ENCODE measurements at regions not wholly inside any gene's neighbourhood (a gene's known extent, or its start where the extent isn't known, plus 50 kb on each side); places are given as distances from the start of the nearest gene placed in this dataset.

DNA sequence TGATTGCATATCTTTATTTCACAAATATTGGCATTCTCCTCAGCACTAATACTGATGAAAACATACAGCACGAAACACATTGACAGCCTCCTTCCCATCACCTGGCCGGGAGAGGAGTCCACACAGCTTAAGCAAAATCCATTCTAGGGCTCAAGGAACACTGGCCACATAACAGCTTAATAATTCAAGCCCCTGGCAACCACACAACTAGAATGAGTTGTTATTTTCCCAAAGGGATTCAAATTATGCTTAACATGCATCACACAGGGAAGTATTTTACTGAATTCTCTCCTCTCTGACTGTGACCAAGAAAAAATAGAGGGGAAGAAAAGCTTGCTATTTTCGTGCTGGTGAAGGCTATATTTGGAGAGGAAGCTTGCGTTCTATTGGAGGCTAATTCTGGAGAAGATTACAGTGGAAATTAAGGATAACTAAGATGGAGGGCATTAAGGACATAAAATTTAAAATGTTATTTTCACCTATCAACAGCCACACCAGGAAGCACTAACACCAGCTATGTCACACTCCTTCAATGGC, 198.5 kb downstream of the ADGRG6 start:
- DNase-seq: no peak

GRCh38 chr6:142501795-142502194, 200.0 kb downstream of the ADGRG6 start:
- DNase-seq: no peak

DNA sequence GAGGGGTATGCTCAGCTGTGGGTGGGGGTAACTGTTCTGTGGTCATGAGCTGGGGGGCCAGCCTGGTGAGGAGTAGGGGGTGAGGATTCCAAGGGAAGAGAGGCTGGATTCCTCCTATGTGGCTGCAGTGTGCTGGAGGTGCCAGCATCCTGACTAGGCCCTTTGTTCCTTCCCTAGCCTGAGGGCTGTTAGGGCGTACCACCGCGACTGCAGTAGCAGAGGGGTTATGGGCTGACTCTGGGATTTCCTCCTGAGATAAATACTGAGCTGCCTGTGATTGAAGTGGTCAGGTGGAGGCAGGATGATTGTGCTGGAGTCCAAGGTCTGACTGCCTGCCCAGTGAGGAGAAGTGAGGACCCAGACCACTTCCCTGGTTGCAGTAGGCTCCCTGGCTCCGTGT, 205.3 kb downstream of the ADGRG6 start:
- DNase-seq: no peak

DNA sequence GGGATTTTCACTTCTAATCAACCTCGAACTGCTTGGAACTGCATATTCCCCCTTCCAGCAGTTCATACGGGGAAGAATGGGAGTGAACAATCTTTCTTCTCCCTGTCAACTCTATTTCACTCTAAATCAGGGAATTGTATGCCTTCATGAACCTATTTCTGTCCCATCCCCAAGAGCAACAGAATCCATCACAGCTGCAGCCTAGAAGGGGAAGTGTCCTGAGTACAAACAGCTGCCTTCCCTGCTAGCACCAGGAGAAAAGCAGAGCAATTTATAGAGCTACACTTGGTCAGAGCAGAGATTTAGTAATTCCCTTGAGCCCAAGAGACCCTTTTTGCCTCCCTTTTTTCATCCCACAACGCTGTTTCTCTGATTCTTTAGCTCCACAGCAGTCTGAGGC, 208.4 kb downstream of the ADGRG6 start:
- DNase-seq: no peak

DNA sequence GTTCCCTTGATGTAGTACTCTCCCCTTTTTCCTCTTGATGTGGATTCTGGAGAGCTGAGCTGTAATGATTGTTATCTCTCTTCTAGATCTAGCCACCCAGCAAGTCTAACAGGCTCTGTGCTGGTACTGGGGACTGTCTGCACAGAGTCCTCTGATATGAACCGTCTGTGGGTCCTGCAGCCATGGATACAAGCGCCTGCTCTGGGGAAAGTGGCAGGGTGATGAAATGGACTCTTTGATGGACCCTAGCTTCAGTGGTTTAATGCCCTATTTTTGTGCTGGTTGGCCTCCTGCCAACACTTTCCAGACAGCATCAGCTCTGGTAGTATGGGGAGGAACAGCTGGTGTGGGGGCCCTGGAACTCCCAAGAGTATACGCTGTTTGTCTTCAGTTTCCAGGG, 216.3 kb downstream of the ADGRG6 start:
- no peak for DNase-seq

DNA sequence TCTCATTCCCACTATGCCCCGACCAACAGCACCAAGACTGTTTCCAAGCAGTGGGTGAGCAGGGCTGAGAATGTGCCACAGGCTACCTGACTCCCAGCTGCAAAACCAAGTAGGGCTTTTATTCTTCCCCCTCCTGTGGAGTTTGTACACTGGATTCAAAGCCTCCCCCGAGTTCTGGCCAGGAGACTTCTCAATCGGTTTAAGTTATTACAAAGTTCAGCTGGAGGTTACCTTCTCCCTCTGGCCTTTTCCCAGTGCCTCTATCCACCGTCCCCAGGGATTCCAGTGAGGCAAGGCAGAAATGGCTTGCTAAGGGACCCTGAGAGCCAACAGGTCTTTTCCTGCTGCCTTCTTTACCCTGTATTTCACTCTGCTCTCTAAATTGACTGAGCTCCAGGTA, 217.0 kb downstream of the ADGRG6 start:
- DNase-seq: no peak

- DNase-seq: no peak
These were observed 220.0 kb downstream of the ADGRG6 start for GRCh38 chr6:142521791-142522190.

DNA sequence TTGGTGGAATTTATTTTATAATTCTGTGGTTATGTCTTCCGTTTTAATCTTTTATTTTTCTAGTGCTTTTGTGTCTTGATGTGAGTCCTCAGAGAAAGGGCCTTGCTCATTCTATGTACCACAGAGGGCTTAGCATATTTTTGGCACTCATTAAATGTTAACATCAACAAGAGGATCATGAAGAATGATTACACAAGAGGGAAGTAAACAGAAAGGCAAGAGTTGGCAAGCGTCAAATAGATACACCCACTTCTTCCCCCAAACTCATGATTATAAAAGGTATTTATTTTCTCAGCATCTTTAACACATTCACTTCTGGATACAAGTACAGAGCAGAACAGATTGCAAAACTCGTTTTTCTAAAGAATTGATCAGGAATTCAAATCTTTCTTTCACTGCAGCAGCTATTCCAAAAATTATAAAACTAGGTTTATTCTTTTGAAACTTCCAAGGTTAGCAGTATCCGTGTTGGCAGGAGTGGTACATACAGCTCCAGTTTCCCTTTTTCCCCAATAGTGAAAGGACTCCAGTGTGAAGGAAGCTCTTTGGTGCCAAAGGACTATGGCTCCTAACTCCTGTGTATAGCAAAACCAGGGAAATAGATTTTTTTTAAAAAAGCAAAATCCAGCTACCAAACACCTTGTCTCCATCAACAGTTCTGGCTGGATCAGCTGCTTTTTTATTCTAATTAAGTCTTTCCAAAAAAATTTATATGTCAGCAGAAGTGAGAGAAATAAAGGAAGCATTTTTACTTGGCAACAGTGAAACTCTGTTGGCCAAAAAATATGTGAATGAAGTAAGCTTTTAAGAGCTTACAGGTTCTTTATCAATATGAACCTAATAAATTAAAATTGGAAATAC, 221.9 kb downstream of the ADGRG6 start:
- no peak for DNase-seq

DNA sequence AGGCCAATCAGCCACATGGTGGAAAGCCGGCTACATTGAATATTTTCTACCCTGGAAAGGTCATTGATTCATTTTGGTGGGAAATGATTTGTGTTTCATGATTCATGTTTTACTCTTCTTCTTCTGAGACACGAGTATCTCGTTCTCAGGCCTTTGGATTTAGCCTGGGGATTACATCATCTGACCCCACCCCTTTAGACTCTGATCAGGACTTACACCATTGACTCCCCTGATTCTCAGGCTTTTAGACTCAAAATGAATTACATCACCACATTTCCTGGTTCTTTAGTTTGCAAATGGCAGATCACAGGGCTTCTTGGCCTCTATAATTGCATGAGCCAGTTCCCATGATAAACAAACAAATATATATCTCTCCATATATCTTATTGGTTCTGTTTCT, 228.8 kb downstream of the ADGRG6 start:
- no peak for DNase-seq

- no peak for DNase-seq
These were observed 229.9 kb downstream of the ADGRG6 start for GRCh38 chr6:142531727-142532126.

GRCh38 chr6:142534076-142534475, 232.3 kb downstream of the ADGRG6 start:
- DNase-seq: no peak

GRCh38 chr6:142534484-142534883, 232.7 kb downstream of the ADGRG6 start:
- no peak for DNase-seq

- DNase-seq: no peak
These were observed 236.0 kb downstream of the ADGRG6 start for GRCh38 chr6:142537612-142538478.

GRCh38 chr6:142542704-142543233, 241.0 kb downstream of the ADGRG6 start:
- no peak for DNase-seq

DNA sequence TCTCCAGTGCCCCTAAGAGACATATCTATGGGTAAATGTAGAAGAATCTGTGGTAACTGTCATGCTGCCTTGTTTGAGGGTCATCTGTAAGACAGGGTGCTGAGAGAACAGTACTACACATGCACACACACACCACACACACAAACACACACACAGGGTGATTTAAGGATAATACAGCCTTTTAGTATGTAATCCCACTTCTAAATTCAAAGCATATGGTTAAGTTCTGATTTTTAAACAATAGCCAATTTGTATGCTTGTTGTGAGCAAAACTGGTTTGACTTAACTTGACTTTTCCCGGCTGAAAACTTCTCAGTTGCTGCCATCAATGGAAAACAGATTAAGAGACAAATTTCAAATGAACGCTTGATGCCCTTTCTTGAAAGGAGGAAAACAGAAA, 241.8 kb downstream of the ADGRG6 start:
- DNase-seq: no peak

- no peak for DNase-seq
These were observed 242.5 kb downstream of the ADGRG6 start for GRCh38 chr6:142544199-142544838.

DNA sequence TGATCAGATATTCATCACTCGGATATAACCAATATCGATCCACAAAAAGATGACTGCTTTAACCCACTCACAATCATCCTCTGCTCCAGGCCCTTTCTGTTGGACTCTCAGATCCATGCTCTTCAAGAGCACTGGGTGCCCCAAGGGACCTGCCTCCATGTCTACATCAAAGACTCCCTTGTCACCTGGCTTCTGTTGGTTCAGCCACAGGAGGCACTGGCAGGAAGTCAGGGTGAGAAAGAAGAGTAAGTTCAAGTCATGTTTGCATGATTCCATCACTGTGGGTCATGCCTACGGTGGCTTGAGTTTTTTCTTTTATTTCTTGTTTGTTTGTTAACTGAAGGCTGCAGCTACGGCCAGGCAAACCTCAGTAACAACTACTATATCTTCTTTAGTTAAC, 243.3 kb downstream of the ADGRG6 start:
- no peak for DNase-seq

GRCh38 chr6:142548566-142548965, 246.8 kb downstream of the ADGRG6 start:
- DNase-seq: no peak

DNA sequence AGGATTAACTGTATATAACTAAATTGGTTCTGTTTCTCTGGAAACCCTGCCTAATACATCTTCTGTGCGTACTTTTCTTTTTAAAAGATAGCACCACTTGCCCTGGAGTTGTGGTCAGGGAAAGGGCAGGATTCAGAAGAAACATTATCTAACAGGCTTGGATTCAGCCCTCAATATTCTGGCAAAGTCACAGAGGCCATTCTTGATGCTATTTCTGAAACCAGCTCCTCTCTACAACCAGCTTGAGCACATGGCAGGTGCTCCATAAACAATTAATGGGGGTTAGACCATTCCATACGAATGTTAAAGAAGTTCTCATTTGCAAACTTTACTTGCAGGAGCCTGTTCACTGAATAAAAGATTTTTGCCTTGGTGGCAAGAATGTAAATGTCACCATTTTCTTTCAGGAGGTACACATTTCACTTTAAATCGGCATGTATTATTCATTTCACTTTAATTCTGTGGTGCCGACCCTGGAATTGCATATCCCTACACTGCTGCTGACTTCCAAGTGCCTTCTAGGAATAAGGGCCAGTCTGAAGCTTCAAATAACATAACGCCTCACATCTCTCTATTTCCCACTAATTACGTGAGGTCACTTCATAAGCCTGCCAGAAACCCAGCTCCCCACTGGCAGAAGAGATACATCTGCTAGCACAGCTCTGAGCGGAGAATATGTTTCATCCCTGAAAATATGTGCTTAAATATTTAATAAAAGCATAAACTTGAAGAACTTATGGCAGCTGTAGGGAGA, 248.7 kb downstream of the ADGRG6 start:
- no peak for DNase-seq

- peak; percentile 56 for DNase-seq
These were observed 249.5 kb downstream of the ADGRG6 start for GRCh38 chr6:142551274-142551811.

DNA sequence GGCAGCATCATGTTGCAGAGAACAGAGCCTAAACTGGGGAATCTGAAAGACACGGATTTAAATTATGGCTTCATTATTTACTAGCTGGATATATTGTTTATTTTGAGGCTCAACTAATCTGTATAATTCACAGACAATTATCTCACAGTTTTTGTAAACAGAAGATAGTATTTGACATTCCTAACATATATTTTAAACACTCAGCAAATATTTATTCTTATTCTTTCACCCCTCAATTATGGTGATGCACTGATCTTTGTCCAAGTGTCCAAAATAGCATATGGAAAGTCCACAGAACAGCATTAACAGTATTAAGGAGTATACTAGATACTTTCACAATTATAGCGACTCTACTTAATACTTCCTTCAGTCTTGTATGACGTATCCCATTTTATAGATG, 257.0 kb downstream of the ADGRG6 start:
- no peak for DNase-seq
